ENCODE measurements at regions not wholly inside any gene's neighbourhood (a gene's known extent, or its start where the extent isn't known, plus 50 kb on each side); places are given as distances from the start of the nearest gene placed in this dataset.
"Not testable (repeated sequence)": the region's sequence is repeated elsewhere in the genome, so short reads cannot be mapped to it uniquely, and the experiment has no call there.

DNA sequence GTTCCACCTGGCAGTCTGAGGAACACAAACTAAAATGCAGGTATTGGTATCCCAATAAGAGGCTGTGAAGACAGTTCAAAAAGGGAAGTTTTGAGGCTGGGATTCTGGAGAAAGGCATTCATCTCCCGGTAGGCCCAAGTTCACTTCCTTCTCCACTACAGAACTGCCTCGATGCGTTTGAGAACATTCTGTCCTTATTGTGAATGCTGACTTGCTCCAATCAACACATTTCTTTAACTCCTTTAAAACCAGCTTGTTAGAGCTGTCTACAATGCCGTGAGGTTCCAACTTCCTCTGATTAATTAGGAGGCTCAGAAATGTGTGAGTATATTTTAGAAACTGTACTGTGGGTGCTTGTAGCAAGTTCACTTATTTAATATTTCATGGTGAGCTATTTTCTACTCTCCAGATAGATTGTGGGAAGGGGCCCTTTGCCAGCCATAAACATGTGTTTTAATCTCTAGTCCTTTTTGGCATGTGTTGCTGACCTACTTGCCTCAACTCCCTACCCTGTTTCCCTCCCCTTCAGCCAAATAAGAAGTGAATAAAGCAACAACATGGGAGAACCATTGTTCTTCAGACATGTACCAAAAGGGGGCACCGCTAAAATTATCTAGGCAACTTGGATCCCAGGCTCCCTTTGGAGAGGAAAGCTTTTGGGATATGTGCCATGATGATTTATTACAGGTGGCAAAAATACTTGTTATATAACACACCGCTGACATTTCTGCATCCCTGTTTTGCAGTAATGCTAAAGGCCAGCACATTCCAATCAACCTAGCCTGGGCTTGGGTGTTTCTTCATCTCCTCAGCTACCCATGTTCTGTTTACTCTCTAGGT, 245.6 kb downstream of the BLID start:
- DNase-seq (ENCODE audit: low read depth), result no peak
- no peak for TF ChIP-seq CTCF (IDR thresholded peaks at IDR 0.05; ENCODE audit: insufficient read depth, low read depth, low read length, missing control alignments)
- H3K4me3 ChIP-seq (ENCODE audit: low read depth, low read length), result no peak overlapping the region

DNA sequence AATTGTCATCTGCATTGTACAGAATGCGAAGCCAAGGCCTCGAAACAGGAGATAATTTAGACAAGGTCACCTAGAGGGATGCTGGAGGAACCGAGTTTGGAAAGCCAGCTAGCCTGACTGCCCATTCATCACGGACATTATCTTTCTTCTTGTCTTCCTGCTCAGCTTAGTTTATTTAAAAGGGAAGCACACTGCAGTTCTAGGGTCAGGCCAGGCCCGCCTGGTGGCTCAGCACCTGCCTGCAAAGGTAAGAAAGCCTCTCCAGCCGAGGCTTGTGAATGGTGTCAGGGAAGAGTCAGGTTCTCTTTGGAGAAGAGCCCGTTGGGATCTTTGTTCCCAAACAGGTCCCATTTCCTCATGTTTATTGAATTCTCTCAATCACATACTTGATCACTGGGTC, 246.5 kb downstream of the BLID start:
- DNase-seq (ENCODE audit: low read depth), result no peak
- no peak for TF ChIP-seq CTCF (IDR thresholded peaks at IDR 0.05; ENCODE audit: insufficient read depth, low read depth, low read length, missing control alignments)
- no peak overlapping the region for H3K4me3 ChIP-seq (ENCODE audit: low read depth, low read length)

DNA sequence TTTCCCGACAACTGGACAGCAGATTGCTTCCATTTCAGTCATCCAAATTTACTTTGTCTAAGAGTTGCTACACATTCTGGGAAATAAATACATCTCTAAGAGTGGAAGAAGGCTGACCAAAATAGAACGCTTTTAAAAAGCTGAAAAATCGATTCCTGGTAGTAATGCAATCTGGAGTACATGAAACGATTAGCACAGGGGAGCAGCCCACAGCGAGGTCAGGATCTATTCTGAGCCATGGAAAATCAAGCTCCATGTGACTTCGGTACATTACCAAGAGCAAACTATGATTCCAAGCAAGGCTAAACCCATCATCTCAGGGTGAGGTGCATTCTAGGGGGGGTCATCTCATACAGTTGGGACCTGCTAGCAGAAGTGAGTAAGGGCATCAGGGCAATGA, 249.3 kb downstream of the BLID start:
- no peak overlapping the region for H3K4me3 ChIP-seq (ENCODE audit: low read depth, low read length)
- no peak for TF ChIP-seq CTCF (IDR thresholded peaks at IDR 0.05; ENCODE audit: insufficient read depth, low read depth, low read length, missing control alignments)
- DNase-seq (ENCODE audit: low read depth), result no peak

- no peak for TF ChIP-seq CTCF (IDR thresholded peaks at IDR 0.05; ENCODE audit: insufficient read depth, low read depth, low read length, missing control alignments)
Measured at GRCh38 chr11:121864660-121865059, 251.4 kb downstream of the BLID start.

DNA sequence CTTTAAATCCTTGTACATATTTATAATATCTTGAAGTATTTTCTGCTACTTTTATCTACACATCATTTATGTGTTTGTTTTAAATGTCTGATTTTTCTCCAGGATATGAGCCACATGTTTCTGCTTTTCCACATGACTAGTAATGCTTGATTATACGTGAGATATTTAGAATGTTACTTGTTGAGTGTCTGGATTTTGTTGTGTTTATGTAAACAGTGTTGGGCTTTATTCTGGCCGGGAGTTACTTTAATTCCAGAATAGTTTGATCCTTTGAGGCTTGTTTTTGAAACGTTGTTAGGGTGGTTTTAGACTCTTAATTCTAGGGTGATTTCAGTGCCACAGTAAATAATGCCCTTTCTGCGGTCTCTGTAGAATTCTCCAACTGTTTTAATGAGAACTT, 252.9 kb downstream of the BLID start:
- TF ChIP-seq CTCF (IDR thresholded peaks at IDR 0.05; ENCODE audit: insufficient read depth, low read depth, low read length, missing control alignments), result no peak
- DNase-seq (ENCODE audit: low read depth), result no peak
- no peak overlapping the region for H3K4me3 ChIP-seq (ENCODE audit: low read depth, low read length)

More at GRCh38 chr11:121864660-121865059, 251.4 kb downstream of the BLID start:
- DNase-seq (ENCODE audit: low read depth), result no peak
- H3K4me3 ChIP-seq (ENCODE audit: low read depth, low read length), result no peak overlapping the region

- not testable (repeated sequence) for DNase-seq (ENCODE audit: low read depth); H3K4me3 ChIP-seq (ENCODE audit: low read depth, low read length)
Measured at GRCh38 chr11:121855138-121855537, 260.9 kb downstream of the BLID start.

DNA sequence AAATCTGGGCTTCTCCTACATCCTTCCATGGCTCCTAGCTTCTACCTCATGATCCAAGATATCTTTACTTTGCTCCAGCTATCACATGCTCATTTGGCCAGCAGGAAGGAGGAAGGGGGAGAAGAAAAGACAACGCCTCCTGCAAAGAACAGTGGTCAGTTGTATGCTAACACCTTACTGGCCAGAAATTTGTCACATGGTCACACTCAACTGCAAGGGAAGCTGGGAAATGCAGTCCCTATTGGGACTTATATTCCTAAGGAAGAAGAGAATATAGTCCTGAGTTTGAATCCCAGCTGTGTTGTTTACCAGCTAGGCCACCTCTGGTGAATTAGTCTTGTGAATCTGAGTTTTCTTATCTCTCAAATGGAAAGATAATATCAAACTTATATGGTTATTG, 272.0 kb downstream of the BLID start:
- no peak for TF ChIP-seq CTCF (IDR thresholded peaks at IDR 0.05; ENCODE audit: insufficient read depth, low read depth, low read length, missing control alignments)
- no peak for DNase-seq (ENCODE audit: low read depth)
- no peak overlapping the region for H3K4me3 ChIP-seq (ENCODE audit: low read depth, low read length)

All from GM12865 (cell line).